K562 (cell line): ENCODE measurements at regions not wholly inside any gene's neighbourhood (a gene's known extent, or its start where the extent isn't known, plus 50 kb on each side); places are given as distances from the start of the nearest gene placed in this dataset.

ENCODE experiments used
- CBFB ChIP-seq: sonication (generic); formaldehyde crosslinking; IDR thresholded peaks from 2 replicates; pipeline ENCODE4 v1.4.0; 2020; ENCODE audit warnings: mild to moderate bottlenecking, missing genetic modification reagents
- CTCF ChIP-seq, 3 experiments: IDR thresholded peaks in 2 of 3; conservative IDR thresholded peaks in 1 of 3; 2 replicates each; pipeline ENCODE4 v1.5.1; 2011 to 2012; ENCODE audit warnings: low read length in 3 of 3, mild to moderate bottlenecking in 3 of 3, control low read depth in 2 of 3, improper control_type of control experiment in 1 of 3, inconsistent platforms in 1 of 3, low read depth in 1 of 3, mixed read lengths in 1 of 3, moderate library complexity in 1 of 3; ENCODE audit not compliant: insufficient read depth in 2 of 3
- EZH2 ChIP-seq: IDR thresholded peaks from 2 replicates; pipeline ENCODE4 v1.6.1; 2012; ENCODE audit warnings: low read depth, mild to moderate bottlenecking, inconsistent platforms, low read length, borderline replicate concordance
- KLF16 ChIP-seq: IDR thresholded peaks from 2 replicates; pipeline ENCODE4 v1.6.1; 2016; ENCODE audit warnings: antibody characterized with exemption
- KLF6 ChIP-seq: fragments of 250-450 bp; sonication (Bioruptor Pico); IDR thresholded peaks from 2 replicates; pipeline ENCODE4 v1.4.0; 2020; ENCODE audit warnings: mild to moderate bottlenecking, moderate library complexity, borderline replicate concordance
- NFE2L1 ChIP-seq: fragments of 450-650 bp; IDR thresholded peaks from 2 replicates; pipeline ENCODE4 v1.6.1; 2016; ENCODE audit warnings: missing genetic modification characterization, low read depth, mild to moderate bottlenecking, missing compliant biosample characterization, moderate library complexity, borderline replicate concordance
- POLR2A ChIP-seq: fragments of 450-650 bp; conservative IDR thresholded peaks from 2 replicates; pipeline ENCODE4 v1.6.1; 2016
- ZNF324 ChIP-seq: fragments of 250-450 bp; sonication (Bioruptor Pico); IDR thresholded peaks from 2 replicates; pipeline ENCODE4 v1.4.0; 2020; ENCODE audit warnings: mild to moderate bottlenecking
- TF ChIP-seq, protein P1 (sequence below), 2 experiments: fragments of 450-650 bp; formaldehyde crosslinking in 1 of 2; IDR thresholded peaks; 2 replicates each; pipeline versions ENCODE4 v1.4.0 to v1.6.1; 2014 to 2020; ENCODE audit warnings: mild to moderate bottlenecking in 2 of 2, borderline replicate concordance in 1 of 2, low read depth in 1 of 2
- TF ChIP-seq, protein P2 (sequence below): sonication (generic); formaldehyde crosslinking; IDR thresholded peaks from 2 replicates; pipeline ENCODE4 v1.8.1; 2023; ENCODE audit warnings: mild to moderate bottlenecking, missing genetic modification reagents, moderate library complexity

DNA sequence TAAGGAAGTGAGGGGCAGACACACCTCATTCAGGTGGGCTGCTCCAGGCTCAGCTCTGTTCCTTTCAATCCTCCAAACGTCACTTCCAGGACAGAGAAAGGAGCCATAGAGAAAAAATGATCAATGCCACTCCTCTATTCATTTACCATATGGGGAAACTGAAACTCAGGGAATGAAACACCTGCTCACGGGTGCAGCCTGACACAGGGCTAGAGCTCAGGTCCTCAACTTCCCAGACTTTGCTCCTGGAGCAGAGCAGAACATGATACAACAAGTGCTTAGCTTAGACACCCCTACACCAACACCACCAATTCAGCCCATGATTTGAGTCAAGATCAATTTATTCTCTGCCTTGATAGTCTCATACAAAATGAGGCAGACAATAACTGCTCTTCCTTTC, 58.5 kb upstream of the LPP start:
- TF ChIP-seq, protein P1, sequence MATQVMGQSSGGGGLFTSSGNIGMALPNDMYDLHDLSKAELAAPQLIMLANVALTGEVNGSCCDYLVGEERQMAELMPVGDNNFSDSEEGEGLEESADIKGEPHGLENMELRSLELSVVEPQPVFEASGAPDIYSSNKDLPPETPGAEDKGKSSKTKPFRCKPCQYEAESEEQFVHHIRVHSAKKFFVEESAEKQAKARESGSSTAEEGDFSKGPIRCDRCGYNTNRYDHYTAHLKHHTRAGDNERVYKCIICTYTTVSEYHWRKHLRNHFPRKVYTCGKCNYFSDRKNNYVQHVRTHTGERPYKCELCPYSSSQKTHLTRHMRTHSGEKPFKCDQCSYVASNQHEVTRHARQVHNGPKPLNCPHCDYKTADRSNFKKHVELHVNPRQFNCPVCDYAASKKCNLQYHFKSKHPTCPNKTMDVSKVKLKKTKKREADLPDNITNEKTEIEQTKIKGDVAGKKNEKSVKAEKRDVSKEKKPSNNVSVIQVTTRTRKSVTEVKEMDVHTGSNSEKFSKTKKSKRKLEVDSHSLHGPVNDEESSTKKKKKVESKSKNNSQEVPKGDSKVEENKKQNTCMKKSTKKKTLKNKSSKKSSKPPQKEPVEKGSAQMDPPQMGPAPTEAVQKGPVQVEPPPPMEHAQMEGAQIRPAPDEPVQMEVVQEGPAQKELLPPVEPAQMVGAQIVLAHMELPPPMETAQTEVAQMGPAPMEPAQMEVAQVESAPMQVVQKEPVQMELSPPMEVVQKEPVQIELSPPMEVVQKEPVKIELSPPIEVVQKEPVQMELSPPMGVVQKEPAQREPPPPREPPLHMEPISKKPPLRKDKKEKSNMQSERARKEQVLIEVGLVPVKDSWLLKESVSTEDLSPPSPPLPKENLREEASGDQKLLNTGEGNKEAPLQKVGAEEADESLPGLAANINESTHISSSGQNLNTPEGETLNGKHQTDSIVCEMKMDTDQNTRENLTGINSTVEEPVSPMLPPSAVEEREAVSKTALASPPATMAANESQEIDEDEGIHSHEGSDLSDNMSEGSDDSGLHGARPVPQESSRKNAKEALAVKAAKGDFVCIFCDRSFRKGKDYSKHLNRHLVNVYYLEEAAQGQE (IDR thresholded peaks at IDR 0.05; ENCODE audit: borderline replicate concordance), result no peak
- TF ChIP-seq, protein P1 (CRISPR knock-in tag; IDR thresholded peaks at IDR 0.05; ENCODE audit: low read depth), result no peak
- no peak for TF ChIP-seq EZH2
- TF ChIP-seq CBFB (CRISPR knock-in tag), result no peak
- TF ChIP-seq CTCF (IDR thresholded peaks at IDR 0.05 in 2 of 3, conservative IDR thresholded peaks at IDR 0.05 in 1 of 3; ENCODE audit: insufficient read depth in 2 of 3, low read depth in 1 of 3, low read length in 3 of 3), result no peak
- TF ChIP-seq KLF16, result no peak
- no peak for TF ChIP-seq ZNF324
- TF ChIP-seq, protein P2, sequence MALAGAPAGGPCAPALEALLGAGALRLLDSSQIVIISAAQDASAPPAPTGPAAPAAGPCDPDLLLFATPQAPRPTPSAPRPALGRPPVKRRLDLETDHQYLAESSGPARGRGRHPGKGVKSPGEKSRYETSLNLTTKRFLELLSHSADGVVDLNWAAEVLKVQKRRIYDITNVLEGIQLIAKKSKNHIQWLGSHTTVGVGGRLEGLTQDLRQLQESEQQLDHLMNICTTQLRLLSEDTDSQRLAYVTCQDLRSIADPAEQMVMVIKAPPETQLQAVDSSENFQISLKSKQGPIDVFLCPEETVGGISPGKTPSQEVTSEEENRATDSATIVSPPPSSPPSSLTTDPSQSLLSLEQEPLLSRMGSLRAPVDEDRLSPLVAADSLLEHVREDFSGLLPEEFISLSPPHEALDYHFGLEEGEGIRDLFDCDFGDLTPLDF, result no peak
- TF ChIP-seq KLF6, result no peak
- TF ChIP-seq POLR2A, result no peak
- no peak for TF ChIP-seq NFE2L1 (tag)
